Gastrocnemius medialis (tissue), 4 donors: ENCODE measurements at regions not wholly inside any gene's neighbourhood (a gene's known extent, or its start where the extent isn't known, plus 50 kb on each side); places are given as distances from the start of the nearest gene placed in this dataset.

Source experiments
- POLR2A ChIP-seq, 2 donors: fragments of 450-650 bp; IDR thresholded peaks; one replicate each; pipeline ENCODE4 v1.6.1; 2017; ENCODE audit warnings: antibody characterized with exemption in 2 of 2, mild to moderate bottlenecking in 2 of 2, moderate library complexity in 2 of 2
- TF ChIP-seq, protein P1 (sequence below), 5 experiments: fragments of 450-650 bp in 3 of 5; fragments of 200-600 bp in 2 of 5; sonication (generic) in 2 of 5; IDR thresholded peaks in 4 of 5; conservative IDR thresholded peaks in 1 of 5; 1 replicate in 4 of 5; 2 replicates in 1 of 5; pipeline ENCODE4 v1.5.1; 2016 to 2019; ENCODE audit warnings: antibody characterized with exemption in 5 of 5, mild to moderate bottlenecking in 3 of 5, moderate library complexity in 3 of 5

DNA sequence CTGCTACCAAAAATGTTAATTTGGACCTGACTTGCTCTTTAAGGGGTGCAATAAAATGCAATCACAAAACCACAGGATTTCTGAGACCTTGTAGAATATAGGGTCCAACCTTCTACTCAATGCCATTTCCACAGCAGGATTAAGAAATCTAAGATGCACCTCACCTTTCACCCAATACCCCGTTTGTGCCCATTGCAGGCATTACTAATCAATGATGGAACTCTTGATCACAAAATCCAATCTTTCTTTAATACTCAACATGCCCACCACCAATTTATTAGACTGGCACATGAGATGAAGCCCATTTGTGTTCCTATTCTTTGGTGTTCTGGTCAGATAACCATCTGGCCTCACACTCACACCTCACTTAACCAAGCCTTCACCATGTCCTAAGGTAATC is 117.2 kb upstream of the IGSF21 start:
- no peak for TF ChIP-seq POLR2A (IDR thresholded peaks at IDR 0.05)
- TF ChIP-seq, protein P1, sequence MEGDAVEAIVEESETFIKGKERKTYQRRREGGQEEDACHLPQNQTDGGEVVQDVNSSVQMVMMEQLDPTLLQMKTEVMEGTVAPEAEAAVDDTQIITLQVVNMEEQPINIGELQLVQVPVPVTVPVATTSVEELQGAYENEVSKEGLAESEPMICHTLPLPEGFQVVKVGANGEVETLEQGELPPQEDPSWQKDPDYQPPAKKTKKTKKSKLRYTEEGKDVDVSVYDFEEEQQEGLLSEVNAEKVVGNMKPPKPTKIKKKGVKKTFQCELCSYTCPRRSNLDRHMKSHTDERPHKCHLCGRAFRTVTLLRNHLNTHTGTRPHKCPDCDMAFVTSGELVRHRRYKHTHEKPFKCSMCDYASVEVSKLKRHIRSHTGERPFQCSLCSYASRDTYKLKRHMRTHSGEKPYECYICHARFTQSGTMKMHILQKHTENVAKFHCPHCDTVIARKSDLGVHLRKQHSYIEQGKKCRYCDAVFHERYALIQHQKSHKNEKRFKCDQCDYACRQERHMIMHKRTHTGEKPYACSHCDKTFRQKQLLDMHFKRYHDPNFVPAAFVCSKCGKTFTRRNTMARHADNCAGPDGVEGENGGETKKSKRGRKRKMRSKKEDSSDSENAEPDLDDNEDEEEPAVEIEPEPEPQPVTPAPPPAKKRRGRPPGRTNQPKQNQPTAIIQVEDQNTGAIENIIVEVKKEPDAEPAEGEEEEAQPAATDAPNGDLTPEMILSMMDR (IDR thresholded peaks at IDR 0.05 in 4 of 5, conservative IDR thresholded peaks at IDR 0.05 in 1 of 5): no peak
